ENCODE measurements at regions not wholly inside any gene's neighbourhood (a gene's known extent, or its start where the extent isn't known, plus 50 kb on each side); places are given as distances from the start of the nearest gene placed in this dataset.

DNA sequence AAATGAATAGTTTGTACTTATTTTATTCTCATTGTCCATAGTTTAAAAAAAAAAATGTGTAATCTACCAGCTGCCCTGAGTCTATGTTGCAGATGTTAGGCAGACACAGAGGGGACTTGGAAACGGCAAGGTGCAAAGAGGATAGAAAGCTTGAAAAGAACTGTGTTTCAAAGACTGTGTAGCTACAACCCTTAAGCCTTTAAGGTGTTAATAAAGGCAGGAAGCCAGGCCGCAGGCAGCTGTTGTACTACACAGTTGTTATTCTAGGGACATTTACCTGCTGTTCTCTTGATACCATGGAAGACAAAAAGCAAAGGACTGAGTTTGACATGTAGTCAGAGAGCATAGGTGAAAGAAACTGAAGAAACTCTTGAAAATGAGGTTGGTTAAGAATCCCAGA, 440.0 kb downstream of the TUSC7 start:
- no peaks in the 10 kb centered on the region for H3K36me3 ChIP-seq (ENCODE audit: control insufficient read depth, insufficient read depth, low read length)
- H3K27ac ChIP-seq = no peak overlapping the region
- TF ChIP-seq, protein P1, sequence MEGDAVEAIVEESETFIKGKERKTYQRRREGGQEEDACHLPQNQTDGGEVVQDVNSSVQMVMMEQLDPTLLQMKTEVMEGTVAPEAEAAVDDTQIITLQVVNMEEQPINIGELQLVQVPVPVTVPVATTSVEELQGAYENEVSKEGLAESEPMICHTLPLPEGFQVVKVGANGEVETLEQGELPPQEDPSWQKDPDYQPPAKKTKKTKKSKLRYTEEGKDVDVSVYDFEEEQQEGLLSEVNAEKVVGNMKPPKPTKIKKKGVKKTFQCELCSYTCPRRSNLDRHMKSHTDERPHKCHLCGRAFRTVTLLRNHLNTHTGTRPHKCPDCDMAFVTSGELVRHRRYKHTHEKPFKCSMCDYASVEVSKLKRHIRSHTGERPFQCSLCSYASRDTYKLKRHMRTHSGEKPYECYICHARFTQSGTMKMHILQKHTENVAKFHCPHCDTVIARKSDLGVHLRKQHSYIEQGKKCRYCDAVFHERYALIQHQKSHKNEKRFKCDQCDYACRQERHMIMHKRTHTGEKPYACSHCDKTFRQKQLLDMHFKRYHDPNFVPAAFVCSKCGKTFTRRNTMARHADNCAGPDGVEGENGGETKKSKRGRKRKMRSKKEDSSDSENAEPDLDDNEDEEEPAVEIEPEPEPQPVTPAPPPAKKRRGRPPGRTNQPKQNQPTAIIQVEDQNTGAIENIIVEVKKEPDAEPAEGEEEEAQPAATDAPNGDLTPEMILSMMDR (IDR thresholded peaks at IDR 0.05) = no peak
- H3K9ac ChIP-seq = no peak overlapping the region
- no peak overlapping the region for H3K4me2 ChIP-seq (ENCODE audit: low read length)
- H3K79me2 ChIP-seq = no peaks in the 10 kb centered on the region
- no peaks in the 10 kb centered on the region for H3K27me3 ChIP-seq (ENCODE audit: control insufficient read depth, insufficient read depth, low read length)
- H3K4me3 ChIP-seq (ENCODE audit: low read depth, low read length) = no peak overlapping the region
- no peaks in the 10 kb centered on the region for H3K9me3 ChIP-seq (ENCODE audit: control insufficient read depth, low read length)
- no peak overlapping the region for H2AFZ ChIP-seq
- H3K4me1 ChIP-seq = no peaks in the 10 kb centered on the region

DNA sequence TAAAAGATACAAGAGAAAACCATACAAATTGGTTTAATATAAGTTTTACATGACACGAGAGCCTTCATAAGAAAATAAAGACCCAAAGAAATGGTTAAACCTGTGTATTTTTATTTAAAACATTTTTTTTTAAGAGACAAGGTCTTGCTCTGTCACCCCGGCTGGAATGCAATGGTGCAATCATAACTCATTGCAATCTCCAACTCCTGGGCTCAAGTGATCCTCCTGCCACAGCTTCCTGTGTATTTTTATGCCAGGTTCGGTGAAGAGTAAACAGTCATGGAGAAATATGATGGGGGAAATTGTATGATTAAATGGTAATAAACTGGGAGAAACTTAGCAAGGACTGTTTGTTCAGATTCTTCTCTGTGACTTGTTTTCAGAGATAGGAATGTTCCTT, 441.0 kb downstream of the TUSC7 start:
- TF ChIP-seq, protein P1 (IDR thresholded peaks at IDR 0.05) = no peak
- H3K4me1 ChIP-seq = no peaks in the 10 kb centered on the region

DNA sequence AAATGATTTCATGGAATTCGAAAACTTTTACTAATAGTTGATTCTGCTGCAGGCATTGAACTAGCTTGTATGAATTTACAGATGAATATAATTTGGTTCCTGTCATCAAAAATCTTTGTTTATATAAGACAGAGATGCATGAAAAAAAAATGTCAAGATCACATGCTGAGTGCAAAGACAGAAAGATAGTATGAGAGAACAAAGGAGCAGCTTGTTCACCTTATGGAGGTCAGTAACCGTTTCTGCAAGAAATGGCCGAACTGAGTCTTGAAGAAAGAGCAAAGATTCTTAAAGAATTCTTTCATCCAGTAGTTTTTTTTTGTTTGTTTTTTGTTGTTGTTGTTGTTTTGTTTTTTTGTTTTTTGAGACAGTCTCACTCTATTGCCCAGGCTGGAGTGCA, 450.6 kb downstream of the TUSC7 start:
- TF ChIP-seq, protein P1 (IDR thresholded peaks at IDR 0.05) = no peak
- Histone ChIP-seq H3K4me2 (ENCODE audit: low read length) (no peak overlapping the region), H3K79me2 (no peaks in the 10 kb centered on the region), H3K9me3 (ENCODE audit: control insufficient read depth, low read length) (no peaks in the 10 kb centered on the region), H3K36me3 (ENCODE audit: control insufficient read depth, insufficient read depth, low read length) (no peaks in the 10 kb centered on the region), H3K9ac (no peak overlapping the region), H3K27me3 (ENCODE audit: control insufficient read depth, insufficient read depth, low read length) (no peaks in the 10 kb centered on the region), H3K27ac (no peak overlapping the region), H3K4me3 (ENCODE audit: low read depth, low read length) (no peak overlapping the region), H2AFZ (no peak overlapping the region), H3K4me1 (no peaks in the 10 kb centered on the region)

More for the DNA sequence above, 441.0 kb downstream of the TUSC7 start:
- Histone ChIP-seq H3K36me3 (ENCODE audit: control insufficient read depth, insufficient read depth, low read length) (no peaks in the 10 kb centered on the region), H3K79me2 (no peaks in the 10 kb centered on the region), H3K4me3 (ENCODE audit: low read depth, low read length) (no peak overlapping the region), H3K9me3 (ENCODE audit: control insufficient read depth, low read length) (no peaks in the 10 kb centered on the region), H3K27ac (no peak overlapping the region), H2AFZ (peak overlapping the region; percentile 1), H3K4me2 (ENCODE audit: low read length) (no peak overlapping the region), H3K27me3 (ENCODE audit: control insufficient read depth, insufficient read depth, low read length) (no peaks in the 10 kb centered on the region), H3K9ac (no peak overlapping the region)

DNA sequence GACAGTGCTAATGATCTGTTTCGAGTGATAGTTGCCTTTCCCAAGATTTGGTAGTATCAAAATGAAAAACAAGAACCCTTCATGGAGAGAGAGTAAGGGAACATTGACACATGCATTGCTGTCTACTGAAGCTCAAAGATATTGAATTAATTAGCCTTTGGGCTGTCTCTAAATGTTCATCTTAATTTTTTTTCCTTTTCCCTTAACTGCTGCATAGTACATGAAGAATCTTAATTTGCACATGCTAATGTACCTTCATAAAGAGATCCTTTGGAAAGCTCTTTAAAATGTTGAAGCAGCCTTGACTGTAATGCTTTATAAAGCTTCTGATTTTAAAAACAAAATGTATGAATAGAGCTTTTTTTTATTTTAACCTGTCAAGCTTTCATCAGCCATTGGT, 452.2 kb downstream of the TUSC7 start:
- no peak overlapping the region for H3K9ac ChIP-seq
- no peak overlapping the region for H3K27ac ChIP-seq
- H3K9me3 ChIP-seq (ENCODE audit: control insufficient read depth, low read length) = no peaks in the 10 kb centered on the region
- H3K4me3 ChIP-seq (ENCODE audit: low read depth, low read length) = no peak overlapping the region
- TF ChIP-seq, protein P1 (IDR thresholded peaks at IDR 0.05) = no peak
- no peak overlapping the region for H3K4me2 ChIP-seq (ENCODE audit: low read length)
- no peaks in the 10 kb centered on the region for H3K4me1 ChIP-seq
- no peaks in the 10 kb centered on the region for H3K79me2 ChIP-seq
- no peak overlapping the region for H2AFZ ChIP-seq
- no peaks in the 10 kb centered on the region for H3K36me3 ChIP-seq (ENCODE audit: control insufficient read depth, insufficient read depth, low read length)
- no peaks in the 10 kb centered on the region for H3K27me3 ChIP-seq (ENCODE audit: control insufficient read depth, insufficient read depth, low read length)

DNA sequence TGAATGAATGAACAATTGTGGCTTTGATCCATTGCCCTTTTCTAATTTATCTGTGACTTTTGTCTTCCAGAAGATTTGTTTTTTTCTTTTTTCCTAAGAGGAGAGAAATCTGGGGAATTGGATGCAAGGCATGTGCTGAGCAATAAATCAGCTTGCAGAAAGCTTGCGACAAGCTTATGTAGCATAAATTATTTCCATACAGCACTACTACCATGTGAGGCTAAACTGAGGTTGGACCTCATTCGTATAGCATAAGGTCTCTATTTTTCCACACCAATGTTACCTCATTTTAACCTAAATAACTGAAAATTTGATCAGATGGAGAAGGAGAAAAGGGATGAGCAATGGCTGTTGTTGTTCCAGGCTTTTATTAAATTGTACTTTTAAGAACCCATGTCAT, 455.6 kb downstream of the TUSC7 start:
- Histone ChIP-seq H3K27ac (no peak overlapping the region), H3K79me2 (no peaks in the 10 kb centered on the region), H3K4me1 (no peaks in the 10 kb centered on the region), H3K27me3 (ENCODE audit: control insufficient read depth, insufficient read depth, low read length) (no peaks in the 10 kb centered on the region), H3K36me3 (ENCODE audit: control insufficient read depth, insufficient read depth, low read length) (no peaks in the 10 kb centered on the region), H2AFZ (no peak overlapping the region), H3K9ac (no peak overlapping the region), H3K9me3 (ENCODE audit: control insufficient read depth, low read length) (no peaks in the 10 kb centered on the region), H3K4me2 (ENCODE audit: low read length) (no peak overlapping the region), H3K4me3 (ENCODE audit: low read depth, low read length) (no peak overlapping the region)
- TF ChIP-seq, protein P1 (IDR thresholded peaks at IDR 0.05) = no peak

Measured in parathyroid adenoma (tissue), 2 donors.